Sigmoid colon (tissue), 6 donors: ENCODE measurements at regions not wholly inside any gene's neighbourhood (a gene's known extent, or its start where the extent isn't known, plus 50 kb on each side); places are given as distances from the start of the nearest gene placed in this dataset.

ENCODE experiments used
- DNase-seq: peaks from one replicate; pipeline ENCODE4 v3.0.0-alpha.2; 2019
- H3K27ac ChIP-seq, 4 donors: fragments of 200-600 bp; sonication (generic); one replicate each; pipeline ENCODE4 v1.5.1; 2016 to 2019; ENCODE audit warnings: mild to moderate bottlenecking in 1 of 4
- H3K27me3 ChIP-seq, 3 donors: fragments of 200-600 bp; sonication (generic); one replicate each; pipeline ENCODE4 v1.5.1; 2019; ENCODE audit warnings: mild to moderate bottlenecking in 1 of 3
- H3K36me3 ChIP-seq, 4 donors: fragments of 200-600 bp; sonication (generic); one replicate each; pipeline ENCODE4 v1.5.1; 2016 to 2019
- H3K4me1 ChIP-seq, 4 donors: fragments of 200-600 bp; sonication (generic); one replicate each; pipeline ENCODE4 v1.5.1; 2017 to 2019
- H3K4me3 ChIP-seq, 4 donors: fragments of 200-600 bp; sonication (generic); one replicate each; pipeline ENCODE4 v1.5.1; 2017 to 2019; ENCODE audit warnings: mild to moderate bottlenecking in 2 of 4, moderate library complexity in 1 of 4
- H3K9me3 ChIP-seq, 4 donors: fragments of 200-600 bp in 3 of 4; sonication (generic) in 3 of 4; one replicate each; pipeline versions ENCODE4 v1.5.1 to v1.6.1; 2013 to 2019
- EP300 ChIP-seq, 4 donors: sonication (generic); formaldehyde crosslinking; IDR thresholded peaks; one replicate each; pipeline ENCODE4 v1.6.1; 2017; ENCODE audit warnings: antibody characterized with exemption in 4 of 4
- POLR2A ChIP-seq, 2 donors: fragments of 450-650 bp; IDR thresholded peaks; one replicate each; pipeline ENCODE4 v1.6.1; 2016; ENCODE audit warnings: antibody characterized with exemption in 2 of 2, mild to moderate bottlenecking in 2 of 2, moderate library complexity in 2 of 2
- POLR2AphosphoS5 ChIP-seq, 4 donors: sonication (generic); formaldehyde crosslinking; IDR thresholded peaks; one replicate each; pipeline ENCODE4 v1.6.1; 2017; ENCODE audit warnings: antibody characterized with exemption in 4 of 4
- whole genome bisulfite sequencing, 2 donors: extraction: QIAGEN DNeasy Blood & Tissue Kit; methylation state at CpG; one replicate each; pipeline ENCODE4 v1.1.7; 2013; 5-methylcytosine and 5-hydroxymethylcytosine counted together
- intact Hi-C: fragments of 100-400 bp; cut with DNase I; formaldehyde crosslinking; loops from one replicate; pipeline ENCODE4 v1.15.1; 2023
- TF ChIP-seq, protein P1 (sequence below), 4 experiments: fragments of 450-650 bp in 3 of 4; fragments of 200-600 bp in 1 of 4; IDR thresholded peaks; one replicate each; pipeline ENCODE4 v1.5.1; 2016 to 2019; ENCODE audit warnings: antibody characterized with exemption in 4 of 4, mild to moderate bottlenecking in 3 of 4, moderate library complexity in 2 of 4
- donor health status: healthy with polysubstance abuse.
- donor health status: healthy.

GRCh38 chr6:141989706-141989959 is 143.1 kb upstream of the GJE1 start:
- Histone ChIP-seq H3K9me3 (no peaks in the 10 kb centered on the region), H3K36me3 (no peaks in the 10 kb centered on the region), H3K27ac (no peak overlapping the region), H3K4me1 (no peaks in the 10 kb centered on the region), H3K27me3 (no peaks in the 10 kb centered on the region), H3K4me3 (no peak overlapping the region)
- intact Hi-C loops, result no loop called here
- DNase-seq, result no peak
- WGBS, 2 donors, result 92 to 95% methylated on average over 1 of the region's 1 CpG
- TF ChIP-seq POLR2A (IDR thresholded peaks at IDR 0.05) (no peak), EP300 (IDR thresholded peaks at IDR 0.05) (no peak), POLR2AphosphoS5 (IDR thresholded peaks at IDR 0.05) (no peak)
- TF ChIP-seq, protein P1, sequence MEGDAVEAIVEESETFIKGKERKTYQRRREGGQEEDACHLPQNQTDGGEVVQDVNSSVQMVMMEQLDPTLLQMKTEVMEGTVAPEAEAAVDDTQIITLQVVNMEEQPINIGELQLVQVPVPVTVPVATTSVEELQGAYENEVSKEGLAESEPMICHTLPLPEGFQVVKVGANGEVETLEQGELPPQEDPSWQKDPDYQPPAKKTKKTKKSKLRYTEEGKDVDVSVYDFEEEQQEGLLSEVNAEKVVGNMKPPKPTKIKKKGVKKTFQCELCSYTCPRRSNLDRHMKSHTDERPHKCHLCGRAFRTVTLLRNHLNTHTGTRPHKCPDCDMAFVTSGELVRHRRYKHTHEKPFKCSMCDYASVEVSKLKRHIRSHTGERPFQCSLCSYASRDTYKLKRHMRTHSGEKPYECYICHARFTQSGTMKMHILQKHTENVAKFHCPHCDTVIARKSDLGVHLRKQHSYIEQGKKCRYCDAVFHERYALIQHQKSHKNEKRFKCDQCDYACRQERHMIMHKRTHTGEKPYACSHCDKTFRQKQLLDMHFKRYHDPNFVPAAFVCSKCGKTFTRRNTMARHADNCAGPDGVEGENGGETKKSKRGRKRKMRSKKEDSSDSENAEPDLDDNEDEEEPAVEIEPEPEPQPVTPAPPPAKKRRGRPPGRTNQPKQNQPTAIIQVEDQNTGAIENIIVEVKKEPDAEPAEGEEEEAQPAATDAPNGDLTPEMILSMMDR (IDR thresholded peaks at IDR 0.05), result no peak

DNA sequence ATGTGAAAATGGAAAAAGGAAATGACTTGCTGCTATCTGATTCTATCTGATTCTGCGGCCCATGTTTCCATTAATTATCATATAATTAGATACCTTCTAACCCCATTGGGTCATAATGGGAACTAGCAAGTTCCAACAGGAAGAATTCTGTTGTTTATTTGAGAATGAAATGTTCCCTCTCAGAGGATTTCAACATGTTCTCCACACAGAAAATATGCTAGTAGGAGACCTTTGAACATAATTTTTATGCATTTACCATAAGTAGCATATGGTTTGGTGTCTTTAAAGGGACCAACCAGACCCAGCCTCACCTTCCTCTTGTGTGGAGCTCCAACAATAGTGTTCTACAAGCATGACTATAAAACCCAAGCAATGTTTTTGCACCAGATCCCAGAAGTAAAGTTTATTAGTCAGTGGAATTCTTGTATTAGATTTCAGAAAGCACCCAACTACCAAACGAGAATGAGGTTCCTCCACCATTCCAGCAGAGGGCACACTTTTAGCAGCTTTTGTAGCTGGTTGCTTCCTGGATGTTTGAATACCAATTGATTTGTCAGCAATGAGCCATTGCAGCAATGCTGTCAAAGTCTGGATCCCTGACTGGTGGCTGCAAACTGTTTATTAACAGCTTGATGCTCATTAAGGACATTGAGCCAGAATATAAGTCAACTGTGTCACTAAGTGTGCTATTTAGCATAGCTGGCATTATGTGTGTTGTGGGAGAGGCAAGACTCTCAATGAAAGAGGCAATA is 143.6 kb upstream of the GJE1 start:
- Histone ChIP-seq H3K36me3 (no peaks in the 10 kb centered on the region), H3K4me1 (no peaks in the 10 kb centered on the region), H3K27ac (no peak overlapping the region), H3K9me3 (no peaks in the 10 kb centered on the region), H3K4me3 (no peak overlapping the region), H3K27me3 (no peaks in the 10 kb centered on the region)
- 45 to 46% methylated on average over 2 of the region's 2 CpGs for WGBS, 2 donors
- TF ChIP-seq, protein P1 (IDR thresholded peaks at IDR 0.05), result peak in 1 of 4 experiments; percentile 17
- no peak for TF ChIP-seq POLR2AphosphoS5 (IDR thresholded peaks at IDR 0.05)
- DNase-seq, result no peak
- intact Hi-C loops, result no loop called here

DNA sequence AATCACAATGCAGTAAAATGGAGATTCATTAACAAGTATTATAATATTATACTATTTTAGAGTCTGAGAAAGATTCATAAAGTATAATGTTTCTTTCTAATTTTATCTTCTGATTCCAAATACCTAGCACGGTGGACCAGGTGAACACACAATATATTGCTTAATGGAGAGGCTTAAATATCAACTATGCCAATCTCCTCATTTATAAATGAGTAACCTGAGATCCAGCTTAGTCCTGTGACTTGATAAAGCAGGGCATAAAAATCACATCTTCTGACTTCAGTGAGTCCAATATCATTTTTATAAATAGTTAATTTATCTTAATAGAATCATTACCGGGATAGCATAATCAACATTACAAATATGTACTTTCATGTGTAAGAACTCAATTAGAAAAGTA is 144.4 kb upstream of the GJE1 start:
- Histone ChIP-seq H3K27me3 (no peaks in the 10 kb centered on the region), H3K36me3 (no peaks in the 10 kb centered on the region), H3K4me1 (no peaks in the 10 kb centered on the region), H3K9me3 (no peaks in the 10 kb centered on the region), H3K4me3 (no peak overlapping the region), H3K27ac (no peak overlapping the region)
- TF ChIP-seq POLR2A (IDR thresholded peaks at IDR 0.05), result no peak
- TF ChIP-seq, protein P1 (IDR thresholded peaks at IDR 0.05), result no peak
- no peak for TF ChIP-seq POLR2AphosphoS5 (IDR thresholded peaks at IDR 0.05)
- no peak for TF ChIP-seq EP300 (IDR thresholded peaks at IDR 0.05)
- intact Hi-C loops, result no loop called here
- no peak for DNase-seq
- 57 to 81% methylated on average over 2 of the region's 2 CpGs for WGBS, 2 donors

DNA sequence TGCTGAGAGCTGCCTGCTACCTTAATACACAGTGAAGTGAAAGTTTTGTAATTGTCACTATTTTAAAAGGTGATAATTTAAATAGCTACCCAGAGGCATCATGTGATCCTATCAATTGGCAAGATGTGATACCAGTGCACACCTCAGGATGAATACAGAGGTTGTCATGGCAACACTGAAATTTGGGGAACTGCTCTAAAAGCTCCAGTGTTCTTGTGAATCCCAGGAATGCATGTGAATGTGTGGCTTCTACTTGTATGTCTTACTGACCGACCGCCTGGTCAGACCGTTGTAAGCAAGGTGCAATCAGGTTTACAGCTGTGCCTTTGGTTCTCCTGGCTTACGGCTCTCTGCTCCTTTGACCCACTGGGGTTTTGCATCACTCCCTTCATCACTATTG is 146.3 kb upstream of the GJE1 start:
- no peaks in the 10 kb centered on the region for H3K4me1 ChIP-seq
- no peak overlapping the region for H3K4me3 ChIP-seq
- no peaks in the 10 kb centered on the region for H3K9me3 ChIP-seq
- no peak for DNase-seq
- H3K36me3 ChIP-seq, result no peaks in the 10 kb centered on the region
- no peaks in the 10 kb centered on the region for H3K27me3 ChIP-seq
- intact Hi-C loops, result no loop called here
- WGBS, 2 donors, result 58 to 74% methylated on average over 4 of the region's 4 CpGs
- H3K27ac ChIP-seq, result no peak overlapping the region
- no peak for TF ChIP-seq EP300 (IDR thresholded peaks at IDR 0.05)
- TF ChIP-seq, protein P1 (IDR thresholded peaks at IDR 0.05), result no peak
- TF ChIP-seq POLR2A (IDR thresholded peaks at IDR 0.05), result no peak
- no peak for TF ChIP-seq POLR2AphosphoS5 (IDR thresholded peaks at IDR 0.05)

DNA sequence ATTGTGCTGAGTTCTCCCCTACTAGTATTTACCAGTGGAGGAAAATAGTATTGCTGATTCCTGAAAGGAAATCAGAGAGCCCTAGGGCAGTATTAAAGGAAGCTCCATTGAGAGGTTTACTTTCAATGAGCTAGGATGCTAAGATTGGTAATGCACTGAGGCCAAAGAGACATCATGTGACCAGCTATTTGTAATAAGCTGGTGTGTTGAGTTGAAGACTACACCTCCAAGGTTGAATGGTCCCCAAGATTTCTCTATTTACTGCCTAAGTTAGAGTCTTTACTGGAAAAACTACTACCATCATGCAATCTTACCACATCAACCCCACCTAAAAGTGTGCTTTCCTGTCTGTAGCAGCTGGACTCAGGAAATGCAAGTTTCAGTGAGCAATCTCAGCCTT is 151.5 kb upstream of the GJE1 start:
- no peak overlapping the region for H3K27ac ChIP-seq
- no peaks in the 10 kb centered on the region for H3K27me3 ChIP-seq
- H3K36me3 ChIP-seq, result no peaks in the 10 kb centered on the region
- DNase-seq, result no peak
- no peak overlapping the region for H3K4me3 ChIP-seq
- TF ChIP-seq, protein P1 (IDR thresholded peaks at IDR 0.05), result no peak
- no peak for TF ChIP-seq POLR2AphosphoS5 (IDR thresholded peaks at IDR 0.05)
- no peak for TF ChIP-seq EP300 (IDR thresholded peaks at IDR 0.05)
- no peaks in the 10 kb centered on the region for H3K9me3 ChIP-seq
- intact Hi-C loops, result no loop called here
- H3K4me1 ChIP-seq, result no peaks in the 10 kb centered on the region
